ENCODE measurements at regions not wholly inside any gene's neighbourhood (a gene's known extent, or its start where the extent isn't known, plus 50 kb on each side); places are given as distances from the start of the nearest gene placed in this dataset.
A peak's percentile ranks its signal among the peaks of the same experiment; 100 is the strongest.

DNA sequence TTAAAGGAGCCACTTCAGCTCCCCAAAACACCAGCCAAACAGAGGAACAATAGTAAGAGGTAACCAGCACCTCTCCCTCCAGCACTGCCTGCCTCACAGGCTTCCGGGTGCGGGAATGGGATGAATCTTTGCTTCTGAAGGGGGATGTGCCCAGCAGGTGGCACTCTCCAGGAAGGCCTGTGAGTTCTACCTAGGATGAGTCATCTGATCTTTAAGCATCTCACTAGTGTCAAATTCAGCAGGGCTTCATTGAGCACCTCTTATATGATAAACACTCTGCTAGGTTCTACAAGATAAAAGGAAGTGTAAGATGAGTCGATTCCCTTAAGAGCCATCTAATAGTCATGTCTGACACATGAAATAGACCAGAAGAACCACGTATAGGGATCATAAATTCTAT is 237.4 kb upstream of the UMPS start:
- no peak overlapping the region for H3K4me3 ChIP-seq (ENCODE audit: low read depth, poor library complexity, severe bottlenecking)
- intact Hi-C loops (cut with DNase I; ENCODE audit: low total_unique reads): no loop called here
- WGBS, 2 donors: 63 to 65% methylated on average over 4 of the region's 4 CpGs
- DNase-seq (ENCODE audit: low spot score in 2 of 2): peak in 1 of 2 donors; percentile 23
- no peak for TF ChIP-seq POLR2A (IDR thresholded peaks at IDR 0.05)

- H3K4me3 ChIP-seq (ENCODE audit: low read depth, poor library complexity, severe bottlenecking): no peak overlapping the region
- TF ChIP-seq, protein P1, sequence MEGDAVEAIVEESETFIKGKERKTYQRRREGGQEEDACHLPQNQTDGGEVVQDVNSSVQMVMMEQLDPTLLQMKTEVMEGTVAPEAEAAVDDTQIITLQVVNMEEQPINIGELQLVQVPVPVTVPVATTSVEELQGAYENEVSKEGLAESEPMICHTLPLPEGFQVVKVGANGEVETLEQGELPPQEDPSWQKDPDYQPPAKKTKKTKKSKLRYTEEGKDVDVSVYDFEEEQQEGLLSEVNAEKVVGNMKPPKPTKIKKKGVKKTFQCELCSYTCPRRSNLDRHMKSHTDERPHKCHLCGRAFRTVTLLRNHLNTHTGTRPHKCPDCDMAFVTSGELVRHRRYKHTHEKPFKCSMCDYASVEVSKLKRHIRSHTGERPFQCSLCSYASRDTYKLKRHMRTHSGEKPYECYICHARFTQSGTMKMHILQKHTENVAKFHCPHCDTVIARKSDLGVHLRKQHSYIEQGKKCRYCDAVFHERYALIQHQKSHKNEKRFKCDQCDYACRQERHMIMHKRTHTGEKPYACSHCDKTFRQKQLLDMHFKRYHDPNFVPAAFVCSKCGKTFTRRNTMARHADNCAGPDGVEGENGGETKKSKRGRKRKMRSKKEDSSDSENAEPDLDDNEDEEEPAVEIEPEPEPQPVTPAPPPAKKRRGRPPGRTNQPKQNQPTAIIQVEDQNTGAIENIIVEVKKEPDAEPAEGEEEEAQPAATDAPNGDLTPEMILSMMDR (IDR thresholded peaks at IDR 0.05): no peak
- no peak for TF ChIP-seq POLR2A (IDR thresholded peaks at IDR 0.05)
- intact Hi-C loops (cut with DNase I; ENCODE audit: low total_unique reads): no loop called here
- WGBS, 2 donors: 62 to 78% methylated on average over 2 of the region's 2 CpGs
- DNase-seq (ENCODE audit: low spot score in 2 of 2): no peak
Observed at GRCh38 chr3:124496061-124496460, 234.2 kb upstream of the UMPS start.

DNA sequence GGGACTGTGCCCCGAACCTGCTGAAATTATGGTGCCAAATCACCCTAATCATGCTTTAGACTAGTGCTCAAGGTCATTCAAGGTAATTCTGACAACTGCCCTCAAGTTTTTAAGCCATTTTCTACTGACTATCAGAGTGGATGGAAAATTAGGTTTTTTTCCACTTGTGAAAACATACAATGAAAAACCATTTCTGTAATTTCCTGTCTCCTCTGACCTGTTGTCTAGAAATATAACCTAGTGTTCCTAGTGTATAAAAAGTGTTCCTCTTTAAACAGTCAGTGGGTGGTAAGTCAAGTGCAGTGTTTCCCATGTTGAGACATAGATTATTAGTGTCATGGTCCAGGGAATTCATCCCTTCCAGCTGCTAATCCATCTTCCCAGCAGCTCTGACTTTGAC is 232.8 kb upstream of the UMPS start:
- WGBS, 2 donors: 76 to 85% methylated on average over 1 of the region's 1 CpG
- intact Hi-C loops (cut with DNase I; ENCODE audit: low total_unique reads): no loop called here

DNA sequence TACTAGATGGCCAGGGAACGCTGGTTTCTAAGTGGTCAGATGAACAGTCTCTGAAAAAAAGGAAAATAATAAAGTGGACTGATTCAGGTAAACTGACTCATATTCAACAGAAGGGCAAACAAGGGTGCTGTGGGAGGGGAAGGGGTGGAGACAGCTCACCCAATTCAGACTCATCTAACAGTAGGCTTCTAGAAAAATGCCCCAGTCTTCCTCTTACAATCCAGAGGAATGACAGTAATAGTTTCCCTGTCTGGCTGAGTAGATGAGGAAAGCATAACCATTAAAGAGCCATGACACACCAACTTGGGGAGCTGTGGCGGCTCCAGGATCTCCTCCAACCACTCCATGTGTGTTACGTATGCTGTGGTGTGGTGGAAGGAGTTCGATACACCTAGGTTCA is 231.4 kb upstream of the UMPS start:
- DNase-seq (ENCODE audit: low spot score in 2 of 2): no peak
- TF ChIP-seq, protein P1 (IDR thresholded peaks at IDR 0.05): no peak
- no peak for TF ChIP-seq POLR2A (IDR thresholded peaks at IDR 0.05)
- no peak overlapping the region for H3K4me3 ChIP-seq (ENCODE audit: low read depth, poor library complexity, severe bottlenecking)
- intact Hi-C loops (cut with DNase I; ENCODE audit: low total_unique reads): no loop called here
- 89 to 96% methylated on average over 4 of the region's 4 CpGs for WGBS, 2 donors

More for the DNA sequence above, 232.8 kb upstream of the UMPS start:
- no peak overlapping the region for H3K4me3 ChIP-seq (ENCODE audit: low read depth, poor library complexity, severe bottlenecking)
- DNase-seq (ENCODE audit: low spot score in 2 of 2): no peak
- TF ChIP-seq, protein P1 (IDR thresholded peaks at IDR 0.05): no peak
- TF ChIP-seq POLR2A (IDR thresholded peaks at IDR 0.05): no peak

DNA sequence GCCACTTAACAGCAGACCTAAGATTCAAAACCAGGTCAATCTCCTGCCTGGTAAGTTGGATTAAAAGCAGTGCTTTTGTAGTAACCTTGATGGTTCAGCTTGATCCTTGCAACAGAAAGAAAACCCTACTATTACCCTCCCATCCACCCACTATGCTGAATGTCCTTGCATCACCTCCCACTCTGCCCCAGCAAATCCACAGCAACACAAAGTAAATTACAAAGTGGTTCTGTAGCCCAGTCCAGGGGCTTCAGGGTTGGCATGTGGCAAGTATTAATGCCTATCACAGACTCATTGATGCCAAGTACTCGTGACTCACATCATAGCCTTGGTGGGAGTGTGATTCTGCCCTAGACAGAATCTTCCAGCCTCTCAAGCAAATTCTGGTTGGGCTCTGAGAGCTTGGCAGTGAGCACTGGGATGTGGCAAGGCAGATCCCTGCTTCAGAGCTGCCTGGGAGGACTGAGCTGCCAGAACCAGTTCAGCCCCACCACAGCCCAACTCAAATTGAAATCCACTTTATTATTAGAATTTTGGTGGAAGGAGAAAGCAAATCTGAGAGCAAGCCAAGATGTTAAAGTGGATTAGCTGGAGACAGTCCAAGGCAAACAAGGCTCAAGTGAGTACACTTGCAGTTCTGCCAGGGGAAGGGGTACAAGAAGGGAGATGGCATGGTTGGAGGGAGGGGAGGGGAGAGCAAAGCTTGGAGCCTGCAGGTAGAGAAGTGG is 225.8 kb upstream of the UMPS start:
- TF ChIP-seq POLR2A (IDR thresholded peaks at IDR 0.05): no peak
- TF ChIP-seq, protein P1 (IDR thresholded peaks at IDR 0.05): no peak
- intact Hi-C loops (cut with DNase I; ENCODE audit: low total_unique reads): no loop called here
- no peak for DNase-seq (ENCODE audit: low spot score in 2 of 2)
- WGBS, 2 donors: 0 to 10% methylated on average over 1 of the region's 1 CpG
- H3K4me3 ChIP-seq (ENCODE audit: low read depth, poor library complexity, severe bottlenecking): no peak overlapping the region

GRCh38 chr3:124509884-124510283 is 220.4 kb upstream of the UMPS start:
- no peak for DNase-seq (ENCODE audit: low spot score in 2 of 2)
- 82 to 92% methylated on average over 4 of the region's 4 CpGs for WGBS, 2 donors
- TF ChIP-seq, protein P1 (IDR thresholded peaks at IDR 0.05): no peak
- no peak for TF ChIP-seq POLR2A (IDR thresholded peaks at IDR 0.05)
- intact Hi-C loops (cut with DNase I; ENCODE audit: low total_unique reads): no loop called here
- H3K4me3 ChIP-seq (ENCODE audit: low read depth, poor library complexity, severe bottlenecking): no peak overlapping the region
